ENCODE measurements at regions not wholly inside any gene's neighbourhood (a gene's known extent, or its start where the extent isn't known, plus 50 kb on each side); places are given as distances from the start of the nearest gene placed in this dataset.

DNA sequence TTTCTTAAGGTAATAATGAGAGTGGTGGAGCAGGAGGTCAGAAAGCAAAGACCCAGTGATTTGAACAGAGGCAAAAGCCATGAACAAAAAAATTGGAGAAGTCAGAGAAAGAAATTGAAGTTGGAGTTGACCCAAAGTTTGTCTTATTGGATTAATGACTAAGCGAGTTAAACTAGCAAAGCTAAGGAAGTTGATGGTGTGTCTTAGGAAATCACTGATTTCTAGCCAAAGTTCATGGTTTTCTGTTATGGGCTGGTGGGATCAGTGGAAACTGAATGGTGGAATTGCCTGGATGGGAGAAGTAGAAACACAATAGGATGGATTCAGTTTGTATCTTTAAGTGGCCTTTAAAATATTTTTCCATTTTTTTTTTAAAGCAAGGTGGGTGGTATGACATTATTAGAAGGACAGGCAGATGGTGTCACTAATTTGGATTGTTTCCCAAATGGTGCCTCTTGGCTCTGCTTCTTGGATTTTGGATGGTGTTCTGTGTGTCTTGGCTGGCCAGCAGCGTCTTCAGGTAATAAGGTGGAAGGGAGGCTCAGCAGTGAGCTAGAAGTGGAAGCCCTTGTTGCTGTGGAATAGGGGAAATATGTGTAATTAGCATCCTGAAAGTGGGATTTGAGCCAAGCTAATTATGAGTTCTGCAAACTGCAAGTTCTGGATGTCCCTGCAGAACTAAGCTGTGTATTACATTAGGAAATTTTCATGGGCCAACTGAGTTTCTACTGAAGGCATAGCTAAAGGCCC, 302.9 kb downstream of the LMO7 start:
- TF ChIP-seq, protein P1, sequence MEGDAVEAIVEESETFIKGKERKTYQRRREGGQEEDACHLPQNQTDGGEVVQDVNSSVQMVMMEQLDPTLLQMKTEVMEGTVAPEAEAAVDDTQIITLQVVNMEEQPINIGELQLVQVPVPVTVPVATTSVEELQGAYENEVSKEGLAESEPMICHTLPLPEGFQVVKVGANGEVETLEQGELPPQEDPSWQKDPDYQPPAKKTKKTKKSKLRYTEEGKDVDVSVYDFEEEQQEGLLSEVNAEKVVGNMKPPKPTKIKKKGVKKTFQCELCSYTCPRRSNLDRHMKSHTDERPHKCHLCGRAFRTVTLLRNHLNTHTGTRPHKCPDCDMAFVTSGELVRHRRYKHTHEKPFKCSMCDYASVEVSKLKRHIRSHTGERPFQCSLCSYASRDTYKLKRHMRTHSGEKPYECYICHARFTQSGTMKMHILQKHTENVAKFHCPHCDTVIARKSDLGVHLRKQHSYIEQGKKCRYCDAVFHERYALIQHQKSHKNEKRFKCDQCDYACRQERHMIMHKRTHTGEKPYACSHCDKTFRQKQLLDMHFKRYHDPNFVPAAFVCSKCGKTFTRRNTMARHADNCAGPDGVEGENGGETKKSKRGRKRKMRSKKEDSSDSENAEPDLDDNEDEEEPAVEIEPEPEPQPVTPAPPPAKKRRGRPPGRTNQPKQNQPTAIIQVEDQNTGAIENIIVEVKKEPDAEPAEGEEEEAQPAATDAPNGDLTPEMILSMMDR (conservative IDR thresholded peaks at IDR 0.05; ENCODE audit: low read depth, low read length), result no peak
- no peak for TF ChIP-seq EZH2 (IDR thresholded peaks at IDR 0.05; ENCODE audit: borderline replicate concordance, low read depth, low read length, poor library complexity, severe bottlenecking)

All from A673 (cell line).